SK-N-MC (cell line): ENCODE measurements at regions not wholly inside any gene's neighbourhood (a gene's known extent, or its start where the extent isn't known, plus 50 kb on each side); places are given as distances from the start of the nearest gene placed in this dataset.

Experiments used
- DNase-seq: peaks from one replicate; pipeline ENCODE4 v3.0.0-alpha.2; 2011; ENCODE audit warnings: low read depth, low spot score
- H3K27ac ChIP-seq: fragments of 200-600 bp; sonication (generic); 2 replicates; pipeline ENCODE4 v1.5.1; 2016; ENCODE audit warnings: mixed run types
- H3K36me3 ChIP-seq: fragments of 200-600 bp; sonication (generic); 2 replicates; pipeline ENCODE4 v1.6.1; 2017; ENCODE audit warnings: antibody characterized with exemption, low read length, mixed read lengths; ENCODE audit not compliant: insufficient read depth
- H3K4me3 ChIP-seq: fragments of 200-600 bp; sonication (generic); 2 replicates; pipeline ENCODE4 v1.5.1; 2016
- H3K9ac ChIP-seq: fragments of 200-600 bp; sonication (generic); 2 replicates; pipeline ENCODE4 v1.8.0; 2017; ENCODE audit warnings: mixed run types, mixed read lengths; ENCODE audit not compliant: insufficient read length
- H3K9me3 ChIP-seq: fragments of 200-600 bp; sonication (generic); 2 replicates; pipeline ENCODE4 v1.6.1; 2017; ENCODE audit warnings: low read depth, mild to moderate bottlenecking, antibody characterized with exemption, low read length, moderate library complexity, mixed read lengths
- EZH2 ChIP-seq: fragments of 200-600 bp; sonication (generic); IDR thresholded peaks from one replicate; pipeline ENCODE4 v1.6.1; 2017; ENCODE audit warnings: antibody characterized with exemption
- FOXP2 ChIP-seq: optimal IDR thresholded peaks from 2 replicates; pipeline ENCODE3; 2011; ENCODE audit warnings: mild to moderate bottlenecking, moderate library complexity; ENCODE audit not compliant: insufficient read depth; ENCODE audit errors: extremely low read length, control extremely low read depth
- POLR2AphosphoS5 ChIP-seq: IDR thresholded peaks from 2 replicates; pipeline ENCODE4 v1.6.1; 2012; ENCODE audit warnings: mild to moderate bottlenecking, low read depth, low read length, borderline replicate concordance

GRCh38 chr2:70012887-70013286, 51.5 kb upstream of the ASPRV1 start:
- no peaks in the 10 kb centered on the region; the same call in 1 of the 2 replicates for H3K36me3 ChIP-seq
- TF ChIP-seq POLR2AphosphoS5 (no peak), EZH2 (no peak), FOXP2 (no peak)
- DNase-seq, result no peak
- H3K9ac ChIP-seq, result no peak overlapping the region
- H3K9me3 ChIP-seq, result no peaks in the 10 kb centered on the region
- no peak overlapping the region for H3K4me3 ChIP-seq
- no peak overlapping the region for H3K27ac ChIP-seq

GRCh38 chr2:70011786-70012185, 50.4 kb upstream of the ASPRV1 start:
- TF ChIP-seq EZH2 (no peak), POLR2AphosphoS5 (no peak), FOXP2 (no peak)
- H3K9me3 ChIP-seq, result no peaks in the 10 kb centered on the region
- no peak overlapping the region for H3K9ac ChIP-seq
- no peaks in the 10 kb centered on the region; the same call in 1 of the 2 replicates for H3K36me3 ChIP-seq
- DNase-seq, result no peak
- no peak overlapping the region for H3K4me3 ChIP-seq
- H3K27ac ChIP-seq, result no peak overlapping the region

GRCh38 chr2:70011335-70011734, 49.9 kb upstream of the ASPRV1 start:
- H3K27ac ChIP-seq, result no peak overlapping the region
- TF ChIP-seq POLR2AphosphoS5 (no peak), FOXP2 (no peak), EZH2 (no peak)
- DNase-seq, result no peak
- no peak overlapping the region for H3K4me3 ChIP-seq
- no peaks in the 10 kb centered on the region; the same call in 1 of the 2 replicates for H3K36me3 ChIP-seq
- H3K9me3 ChIP-seq, result no peaks in the 10 kb centered on the region
- H3K9ac ChIP-seq, result no peak overlapping the region
